ENCODE measurements at regions not wholly inside any gene's neighbourhood (a gene's known extent, or its start where the extent isn't known, plus 50 kb on each side); places are given as distances from the start of the nearest gene placed in this dataset.
"Not testable (repeated sequence)": the region's sequence is repeated elsewhere in the genome, so short reads cannot be mapped to it uniquely, and the experiment has no call there.

- no peak for DNase-seq (ENCODE audit: low read depth, low spot score)
- Histone ChIP-seq H3K9me3 (ENCODE audit: control insufficient read depth, insufficient read depth, low read length) (no peaks in the 10 kb centered on the region), H3K27me3 (ENCODE audit: control insufficient read depth, insufficient read depth, low read length) (no peaks in the 10 kb centered on the region), H3K4me3 (ENCODE audit: low read length) (no peak overlapping the region), H3K4me1 (ENCODE audit: control insufficient read depth, insufficient read depth, low read length) (peaks cover 2% of the 10 kb centered on the region; the same call in 1 of the 2 replicates), H3K27ac (ENCODE audit: low read length) (no peak overlapping the region), H3K36me3 (ENCODE audit: control insufficient read depth, insufficient read depth, low read length) (no peaks in the 10 kb centered on the region)
- WGBS (ENCODE audit: insufficient coverage, insufficient read length): no CpG with 5 or more reads among the region's 17 CpGs
These were observed 112.6 kb downstream of the ZNF664 start for GRCh38 chr12:124085419-124086296.

- no peaks in the 10 kb centered on the region for H3K27me3 ChIP-seq (ENCODE audit: control insufficient read depth, insufficient read depth, low read length)
- H3K9me3 ChIP-seq (ENCODE audit: control insufficient read depth, insufficient read depth, low read length): no peaks in the 10 kb centered on the region
- no peak overlapping the region for H3K4me3 ChIP-seq (ENCODE audit: low read length)
- H3K4me1 ChIP-seq (ENCODE audit: control insufficient read depth, insufficient read depth, low read length): peaks cover 2% of the 10 kb centered on the region; the same call in 1 of the 2 replicates
- no peak overlapping the region for H3K27ac ChIP-seq (ENCODE audit: low read length)
- DNase-seq (ENCODE audit: low read depth, low spot score): no peak
- no CpG with 5 or more reads among the region's 7 CpGs for WGBS (ENCODE audit: insufficient coverage, insufficient read length)
- no peaks in the 10 kb centered on the region for H3K36me3 ChIP-seq (ENCODE audit: control insufficient read depth, insufficient read depth, low read length)
These were observed 113.4 kb downstream of the ZNF664 start for GRCh38 chr12:124086299-124086898.

GRCh38 chr12:124087266-124088051 is 114.4 kb downstream of the ZNF664 start:
- no CpG with 5 or more reads among the region's 10 CpGs for WGBS (ENCODE audit: insufficient coverage, insufficient read length)
- DNase-seq (ENCODE audit: low read depth, low spot score): no peak
- H3K27ac ChIP-seq (ENCODE audit: low read length): no peak overlapping the region

GRCh38 chr12:124088217-124088907 is 115.3 kb downstream of the ZNF664 start:
- H3K4me3 ChIP-seq (ENCODE audit: low read length): no peak overlapping the region
- H3K36me3 ChIP-seq (ENCODE audit: control insufficient read depth, insufficient read depth, low read length): no peaks in the 10 kb centered on the region

More at GRCh38 chr12:124087266-124088051, 114.4 kb downstream of the ZNF664 start:
- H3K4me3 ChIP-seq (ENCODE audit: low read length): no peak overlapping the region
- H3K4me1 ChIP-seq (ENCODE audit: control insufficient read depth, insufficient read depth, low read length): peaks cover 2% of the 10 kb centered on the region; the same call in 1 of the 2 replicates
- H3K27me3 ChIP-seq (ENCODE audit: control insufficient read depth, insufficient read depth, low read length): no peaks in the 10 kb centered on the region
- no peaks in the 10 kb centered on the region for H3K9me3 ChIP-seq (ENCODE audit: control insufficient read depth, insufficient read depth, low read length)
- no peaks in the 10 kb centered on the region for H3K36me3 ChIP-seq (ENCODE audit: control insufficient read depth, insufficient read depth, low read length)

GRCh38 chr12:124089181-124089914 is 116.3 kb downstream of the ZNF664 start:
- not testable (repeated sequence) for H3K9me3 ChIP-seq (ENCODE audit: control insufficient read depth, insufficient read depth, low read length); H3K27ac ChIP-seq (ENCODE audit: low read length); H3K4me1 ChIP-seq (ENCODE audit: control insufficient read depth, insufficient read depth, low read length); H3K36me3 ChIP-seq (ENCODE audit: control insufficient read depth, insufficient read depth, low read length); H3K27me3 ChIP-seq (ENCODE audit: control insufficient read depth, insufficient read depth, low read length); DNase-seq (ENCODE audit: low read depth, low spot score); H3K4me3 ChIP-seq (ENCODE audit: low read length)
- no CpG with 5 or more reads among the region's 11 CpGs for WGBS (ENCODE audit: insufficient coverage, insufficient read length)

More at GRCh38 chr12:124088217-124088907, 115.3 kb downstream of the ZNF664 start:
- no peaks in the 10 kb centered on the region for H3K9me3 ChIP-seq (ENCODE audit: control insufficient read depth, insufficient read depth, low read length)
- H3K27me3 ChIP-seq (ENCODE audit: control insufficient read depth, insufficient read depth, low read length): no peaks in the 10 kb centered on the region
- H3K27ac ChIP-seq (ENCODE audit: low read length): no peak overlapping the region
- peaks cover 2% of the 10 kb centered on the region; the same call in 1 of the 2 replicates for H3K4me1 ChIP-seq (ENCODE audit: control insufficient read depth, insufficient read depth, low read length)
- DNase-seq (ENCODE audit: low read depth, low spot score): no peak
- WGBS (ENCODE audit: insufficient coverage, insufficient read length): no CpG with 5 or more reads among the region's 16 CpGs

- Histone ChIP-seq H3K9me3 (ENCODE audit: control insufficient read depth, insufficient read depth, low read length) (no peaks in the 10 kb centered on the region), H3K27ac (ENCODE audit: low read length) (no peak overlapping the region), H3K4me3 (ENCODE audit: low read length) (no peak overlapping the region), H3K36me3 (ENCODE audit: control insufficient read depth, insufficient read depth, low read length) (no peaks in the 10 kb centered on the region), H3K27me3 (ENCODE audit: control insufficient read depth, insufficient read depth, low read length) (no peaks in the 10 kb centered on the region), H3K4me1 (ENCODE audit: control insufficient read depth, insufficient read depth, low read length) (no peaks in the 10 kb centered on the region; the same call in 1 of the 2 replicates)
- no peak for DNase-seq (ENCODE audit: low read depth, low spot score)
- WGBS (ENCODE audit: insufficient coverage, insufficient read length): no CpG with 5 or more reads among the region's 3 CpGs
These were observed 118.8 kb downstream of the ZNF664 start for GRCh38 chr12:124091835-124092234.

- H3K4me1 ChIP-seq (ENCODE audit: control insufficient read depth, insufficient read depth, low read length); H3K36me3 ChIP-seq (ENCODE audit: control insufficient read depth, insufficient read depth, low read length); H3K9me3 ChIP-seq (ENCODE audit: control insufficient read depth, insufficient read depth, low read length); DNase-seq (ENCODE audit: low read depth, low spot score); H3K27me3 ChIP-seq (ENCODE audit: control insufficient read depth, insufficient read depth, low read length); H3K4me3 ChIP-seq (ENCODE audit: low read length); H3K27ac ChIP-seq (ENCODE audit: low read length): not testable (repeated sequence)
These were observed 119.5 kb downstream of the ZNF664 start for GRCh38 chr12:124092532-124092931.

- Histone ChIP-seq H3K9me3 (ENCODE audit: control insufficient read depth, insufficient read depth, low read length) (no peaks in the 10 kb centered on the region), H3K4me3 (ENCODE audit: low read length) (no peak overlapping the region), H3K27me3 (ENCODE audit: control insufficient read depth, insufficient read depth, low read length) (no peaks in the 10 kb centered on the region), H3K27ac (ENCODE audit: low read length) (no peak overlapping the region), H3K36me3 (ENCODE audit: control insufficient read depth, insufficient read depth, low read length) (no peaks in the 10 kb centered on the region), H3K4me1 (ENCODE audit: control insufficient read depth, insufficient read depth, low read length) (no peaks in the 10 kb centered on the region)
- DNase-seq (ENCODE audit: low read depth, low spot score): no peak
These were observed 120.3 kb downstream of the ZNF664 start for GRCh38 chr12:124093297-124093696.

GRCh38 chr12:124094188-124094587 is 121.2 kb downstream of the ZNF664 start:
- DNase-seq (ENCODE audit: low read depth, low spot score): no peak
- Histone ChIP-seq H3K4me1 (ENCODE audit: control insufficient read depth, insufficient read depth, low read length) (no peaks in the 10 kb centered on the region), H3K36me3 (ENCODE audit: control insufficient read depth, insufficient read depth, low read length) (no peaks in the 10 kb centered on the region), H3K9me3 (ENCODE audit: control insufficient read depth, insufficient read depth, low read length) (no peaks in the 10 kb centered on the region), H3K27ac (ENCODE audit: low read length) (no peak overlapping the region), H3K4me3 (ENCODE audit: low read length) (no peak overlapping the region), H3K27me3 (ENCODE audit: control insufficient read depth, insufficient read depth, low read length) (no peaks in the 10 kb centered on the region)
- WGBS (ENCODE audit: insufficient coverage, insufficient read length): no CpG with 5 or more reads among the region's 4 CpGs
